Skeletal muscle tissue (tissue), 3 donors: ENCODE measurements at regions not wholly inside any gene's neighbourhood (a gene's known extent, or its start where the extent isn't known, plus 50 kb on each side); places are given as distances from the start of the nearest gene placed in this dataset.

Experiments
- H3K27ac ChIP-seq: one replicate; pipeline ENCODE4 v1.7.0; 2013; ENCODE audit warnings: mild to moderate bottlenecking, low read depth, low read length, inconsistent platforms
- H3K27me3 ChIP-seq, 3 donors: one replicate each; pipeline ENCODE4 v1.7.0; 2013; ENCODE audit warnings: low read length in 3 of 3; ENCODE audit not compliant: control insufficient read depth in 3 of 3, insufficient read depth in 3 of 3
- H3K36me3 ChIP-seq, 3 donors: one replicate each; pipeline ENCODE4 v1.7.0; 2013; ENCODE audit warnings: low read length in 3 of 3; ENCODE audit not compliant: control insufficient read depth in 3 of 3, insufficient read depth in 3 of 3
- H3K4me1 ChIP-seq, 3 donors: one replicate each; pipeline ENCODE4 v1.7.0; 2013; ENCODE audit warnings: low read length in 3 of 3, mild to moderate bottlenecking in 3 of 3; ENCODE audit not compliant: control insufficient read depth in 3 of 3, insufficient read depth in 3 of 3
- H3K4me3 ChIP-seq, 3 donors: one replicate each; pipeline ENCODE4 v1.7.0; 2013; ENCODE audit warnings: low read length in 3 of 3
- H3K9ac ChIP-seq, 3 donors: one replicate each; pipeline ENCODE4 v1.7.0; 2013; ENCODE audit warnings: low read length in 3 of 3, mild to moderate bottlenecking in 3 of 3, moderate library complexity in 2 of 3, low read depth in 1 of 3
- H3K9me3 ChIP-seq, 3 donors: one replicate each; pipeline ENCODE4 v1.7.0; 2013; ENCODE audit warnings: low read length in 3 of 3; ENCODE audit not compliant: control insufficient read depth in 3 of 3
- donor health status: Osteomylitis.

DNA sequence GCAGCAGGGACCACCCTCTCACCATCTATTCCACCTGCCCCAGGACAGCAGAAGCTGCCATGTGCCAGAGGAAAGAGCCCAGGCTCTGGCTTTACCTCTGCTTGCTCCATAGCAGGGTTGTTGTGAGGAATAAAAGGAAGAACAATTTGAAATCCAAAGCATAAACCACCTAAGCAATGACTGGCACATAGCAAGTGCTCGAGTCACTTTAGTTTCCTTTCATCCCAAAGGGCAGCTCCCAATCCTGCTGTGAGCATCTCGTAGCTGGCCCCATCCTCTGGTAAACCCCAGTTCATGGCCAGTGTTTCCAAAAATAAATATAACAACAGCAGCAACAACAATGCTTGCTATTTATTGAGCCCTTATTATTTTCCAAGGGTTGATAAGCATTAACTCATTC is 923.5 kb downstream of the EPHA4 start:
- Histone ChIP-seq H3K4me3 (no peak overlapping the region), H3K4me1 (no peaks in the 10 kb centered on the region)

DNA sequence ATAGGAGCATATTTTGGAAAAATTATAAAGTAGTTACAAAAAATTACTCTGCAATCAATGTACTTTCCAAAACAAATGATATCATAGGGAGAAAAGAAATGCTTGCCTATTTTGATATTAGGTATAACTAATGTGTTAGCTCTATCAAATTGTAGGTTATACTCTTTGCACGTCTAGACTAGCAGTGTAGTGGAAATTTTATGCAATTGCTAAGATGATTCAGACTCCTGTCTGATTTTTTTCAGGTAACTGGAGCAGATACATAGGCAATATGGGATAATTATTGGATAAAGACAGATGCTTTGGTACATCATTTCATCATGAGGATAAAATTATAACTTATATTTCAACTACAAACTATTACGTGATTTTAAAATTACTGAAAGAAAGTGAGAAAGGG is 918.3 kb downstream of the EPHA4 start:
- Histone ChIP-seq H3K27me3 (peaks cover 0 to 2% (median 0%) of the 10 kb centered on the region in 3 donors), H3K4me1 (no peaks in the 10 kb centered on the region), H3K9me3 (no peaks in the 10 kb centered on the region), H3K4me3 (no peak overlapping the region), H3K27ac (no peak overlapping the region), H3K36me3 (no peaks in the 10 kb centered on the region), H3K9ac (no peak overlapping the region)

More for the DNA sequence above, 923.5 kb downstream of the EPHA4 start:
- Histone ChIP-seq H3K9me3 (no peaks in the 10 kb centered on the region), H3K27ac (no peak overlapping the region), H3K9ac (no peak overlapping the region), H3K36me3 (no peaks in the 10 kb centered on the region), H3K27me3 (peaks cover 0 to 2% (median 0%) of the 10 kb centered on the region in 3 donors)

DNA sequence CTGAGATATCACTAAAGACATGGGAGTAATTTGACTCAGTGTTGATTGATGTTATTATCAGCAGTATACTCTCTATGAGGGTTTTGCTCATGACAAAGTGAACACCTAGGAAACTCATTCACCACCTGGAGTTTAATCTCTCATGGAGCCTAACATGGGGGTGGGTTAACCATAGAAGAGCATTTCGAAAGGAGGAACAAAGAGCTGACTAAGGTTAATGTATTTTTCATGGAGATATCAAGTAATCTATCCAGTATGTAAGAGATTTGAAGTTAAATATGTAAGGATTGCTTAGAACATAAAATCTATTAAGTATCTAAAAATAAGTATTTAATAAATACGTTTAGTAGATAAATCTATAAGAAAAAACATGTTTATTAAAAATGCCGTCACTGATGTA is 917.8 kb downstream of the EPHA4 start:
- no peaks in the 10 kb centered on the region for H3K36me3 ChIP-seq
- no peak overlapping the region for H3K4me3 ChIP-seq
- H3K27ac ChIP-seq: no peak overlapping the region
- H3K4me1 ChIP-seq: no peaks in the 10 kb centered on the region
- H3K27me3 ChIP-seq: peaks cover 0 to 2% (median 0%) of the 10 kb centered on the region in 3 donors
- H3K9me3 ChIP-seq: no peaks in the 10 kb centered on the region
- H3K9ac ChIP-seq: no peak overlapping the region

DNA sequence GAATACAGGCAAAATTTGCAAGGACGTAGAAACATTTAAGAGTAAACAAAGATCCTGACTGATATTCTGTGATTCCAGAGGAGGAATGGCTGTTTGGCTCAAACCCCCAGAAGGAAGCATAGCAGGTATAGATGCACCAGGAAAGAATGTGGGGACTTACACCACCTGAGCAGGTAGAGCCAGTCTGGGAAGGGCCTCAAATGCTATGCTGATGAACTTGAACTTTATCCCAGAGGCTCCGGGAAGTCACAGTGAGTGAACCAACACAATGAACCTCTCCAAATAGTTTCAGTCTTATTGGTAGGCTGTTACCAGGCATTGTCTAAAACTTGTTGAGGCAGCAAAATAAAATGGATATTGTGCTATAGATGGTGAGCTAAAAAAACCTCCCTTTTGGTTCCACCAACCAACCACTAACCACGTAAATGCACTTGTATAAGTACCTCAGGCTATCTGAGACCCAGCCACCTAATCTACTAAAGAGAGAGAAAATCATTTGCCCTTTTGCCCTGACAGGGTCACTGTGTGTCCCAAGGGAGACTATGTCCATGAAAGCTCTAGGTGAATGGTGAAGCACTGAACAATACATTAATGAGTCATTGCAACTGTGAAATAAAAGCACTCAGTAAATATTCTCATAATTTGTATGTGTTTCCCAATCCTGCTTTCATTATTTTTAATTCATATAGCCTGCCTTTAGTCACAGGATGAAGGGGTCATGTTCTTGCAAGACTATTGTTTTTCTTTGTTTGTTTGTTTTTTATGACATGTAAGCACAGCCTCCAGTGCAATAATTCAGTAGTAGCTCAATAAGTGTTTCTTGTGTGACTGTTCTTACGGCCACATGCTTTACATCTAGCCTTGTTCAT is 911.6 kb downstream of the EPHA4 start:
- no peak overlapping the region for H3K27ac ChIP-seq
- no peaks in the 10 kb centered on the region for H3K4me1 ChIP-seq
- H3K4me3 ChIP-seq: no peak overlapping the region
- H3K27me3 ChIP-seq: no peaks in the 10 kb centered on the region
- no peaks in the 10 kb centered on the region for H3K36me3 ChIP-seq
- H3K9me3 ChIP-seq: no peaks in the 10 kb centered on the region
- no peak overlapping the region for H3K9ac ChIP-seq

DNA sequence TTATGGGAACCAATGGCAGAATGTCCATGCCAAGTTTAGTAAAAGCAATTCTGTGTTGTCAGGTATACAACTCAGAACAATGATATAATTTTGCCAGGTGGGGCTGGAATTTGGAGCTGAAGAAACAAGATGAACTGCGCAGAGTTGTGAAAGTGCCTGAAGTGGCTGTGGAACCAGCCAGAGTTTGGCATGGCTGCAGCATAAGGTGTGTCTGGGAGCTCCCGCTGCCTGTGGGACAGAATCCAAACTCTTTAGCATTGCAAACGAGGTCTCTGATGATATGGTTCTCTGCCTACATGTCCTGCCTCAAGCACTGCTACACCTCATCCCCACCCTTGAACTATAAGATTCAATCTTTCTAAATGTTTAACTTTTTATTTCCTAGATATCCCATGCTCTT is 909.7 kb downstream of the EPHA4 start:
- H3K27me3 ChIP-seq: no peaks in the 10 kb centered on the region
- no peaks in the 10 kb centered on the region for H3K9me3 ChIP-seq
- H3K9ac ChIP-seq: no peak overlapping the region
- H3K27ac ChIP-seq: no peak overlapping the region
- H3K36me3 ChIP-seq: no peaks in the 10 kb centered on the region
- no peak overlapping the region for H3K4me3 ChIP-seq
- H3K4me1 ChIP-seq: no peaks in the 10 kb centered on the region

DNA sequence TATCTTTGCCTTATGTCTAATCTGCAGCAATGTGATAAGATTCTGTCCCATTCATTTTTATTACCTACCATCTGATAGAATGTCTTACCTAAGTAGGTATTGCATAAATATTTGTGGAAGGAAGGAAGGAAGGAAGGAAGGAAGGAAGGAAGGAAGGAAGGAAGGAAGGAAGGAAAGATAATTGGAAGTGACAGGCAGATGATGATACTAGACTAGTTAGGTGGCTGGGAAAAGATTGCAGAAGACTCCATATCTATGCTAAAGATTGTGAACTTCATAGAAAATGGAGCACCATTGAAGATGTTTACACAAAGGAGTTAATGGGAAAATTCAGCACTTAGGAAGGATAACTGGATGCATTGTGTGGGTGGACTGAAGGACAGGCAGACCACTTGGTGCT is 909.0 kb downstream of the EPHA4 start:
- Histone ChIP-seq H3K9ac (no peak overlapping the region), H3K4me3 (no peak overlapping the region), H3K9me3 (no peaks in the 10 kb centered on the region), H3K36me3 (no peaks in the 10 kb centered on the region), H3K4me1 (no peaks in the 10 kb centered on the region), H3K27ac (no peak overlapping the region), H3K27me3 (no peaks in the 10 kb centered on the region)

DNA sequence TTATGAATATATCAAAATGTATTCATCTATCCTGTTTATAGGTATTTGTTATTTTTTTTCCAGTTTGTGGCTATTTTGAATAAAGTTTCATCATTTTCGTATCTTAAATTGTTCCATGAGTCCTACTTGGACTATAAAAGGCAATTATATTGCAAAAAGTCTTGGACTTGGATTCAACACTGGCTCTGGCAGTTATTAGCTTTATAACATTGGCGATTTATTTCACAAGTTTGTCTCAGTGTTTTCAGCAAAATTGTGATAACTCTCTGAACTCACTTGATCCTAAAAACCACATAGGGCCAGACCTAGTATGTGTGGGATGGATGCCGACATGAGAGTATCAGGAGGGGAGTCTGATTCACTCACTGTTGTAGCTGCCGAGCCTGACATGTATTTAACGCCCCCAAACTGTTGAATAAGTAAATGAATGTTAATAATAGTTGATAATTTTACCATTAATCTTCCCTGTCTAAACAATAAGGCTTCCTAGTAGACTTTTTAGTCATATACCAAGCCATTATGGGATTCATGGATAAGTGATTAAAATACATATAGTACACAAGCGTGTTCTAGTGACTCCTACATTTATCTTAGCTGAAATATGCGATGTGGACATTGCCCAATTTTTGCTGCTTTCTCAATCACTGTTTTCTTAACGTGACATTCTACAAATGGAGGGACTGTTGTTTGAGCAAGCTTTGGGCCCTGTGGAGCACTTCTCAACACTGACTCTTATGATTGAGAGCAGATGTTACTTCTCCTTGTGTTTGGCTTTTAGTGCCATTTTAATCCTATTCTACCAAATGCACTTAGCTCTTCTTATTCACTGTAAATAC is 907.6 kb downstream of the EPHA4 start:
- H3K4me3 ChIP-seq: no peak overlapping the region
- no peaks in the 10 kb centered on the region for H3K4me1 ChIP-seq
- no peaks in the 10 kb centered on the region for H3K9me3 ChIP-seq
- H3K9ac ChIP-seq: no peak overlapping the region
- H3K36me3 ChIP-seq: no peaks in the 10 kb centered on the region
- H3K27ac ChIP-seq: no peak overlapping the region
- no peaks in the 10 kb centered on the region for H3K27me3 ChIP-seq

DNA sequence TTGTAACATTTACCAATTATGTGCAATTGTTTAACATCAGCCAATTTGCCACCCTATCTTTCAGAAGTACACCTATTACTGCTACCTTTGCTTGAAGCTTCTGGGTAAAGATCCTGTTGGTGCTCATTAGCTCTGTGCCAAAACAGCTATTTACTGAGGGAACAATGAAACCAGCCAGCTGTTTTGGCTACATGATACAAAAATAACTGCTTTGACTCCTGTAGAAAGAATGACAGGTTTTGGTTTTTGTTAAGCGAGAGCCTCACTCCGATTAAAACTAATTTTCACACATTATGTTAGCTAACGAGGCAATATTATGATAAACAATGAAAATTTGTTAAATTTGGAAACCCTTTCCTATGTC is 907.0 kb downstream of the EPHA4 start:
- Histone ChIP-seq H3K36me3 (no peaks in the 10 kb centered on the region), H3K9me3 (no peaks in the 10 kb centered on the region), H3K27ac (no peak overlapping the region), H3K9ac (no peak overlapping the region), H3K27me3 (no peaks in the 10 kb centered on the region), H3K4me1 (no peaks in the 10 kb centered on the region), H3K4me3 (no peak overlapping the region)

DNA sequence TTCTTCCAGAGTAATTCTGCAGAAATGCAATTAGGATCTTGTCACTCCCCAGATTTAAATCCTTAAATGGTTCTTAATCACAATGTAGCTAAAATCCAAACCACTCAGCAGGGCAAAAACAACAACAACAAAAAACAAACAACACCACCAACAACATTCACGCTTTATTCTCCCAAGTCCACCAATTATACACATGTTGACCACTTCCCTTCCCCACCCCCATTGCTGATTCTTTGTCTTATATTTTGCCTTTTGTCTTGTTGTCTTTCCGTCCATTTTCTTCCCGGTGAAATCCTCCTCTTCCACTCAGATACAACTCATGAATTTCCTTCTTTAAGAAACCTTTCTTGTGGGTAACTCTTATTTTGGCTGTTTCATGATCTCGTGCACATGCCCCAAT is 902.8 kb downstream of the EPHA4 start:
- no peaks in the 10 kb centered on the region for H3K36me3 ChIP-seq
- no peak overlapping the region for H3K4me3 ChIP-seq
- H3K27me3 ChIP-seq: no peaks in the 10 kb centered on the region
- H3K27ac ChIP-seq: no peak overlapping the region
- H3K9me3 ChIP-seq: no peaks in the 10 kb centered on the region
- H3K4me1 ChIP-seq: no peaks in the 10 kb centered on the region
- no peak overlapping the region for H3K9ac ChIP-seq

DNA sequence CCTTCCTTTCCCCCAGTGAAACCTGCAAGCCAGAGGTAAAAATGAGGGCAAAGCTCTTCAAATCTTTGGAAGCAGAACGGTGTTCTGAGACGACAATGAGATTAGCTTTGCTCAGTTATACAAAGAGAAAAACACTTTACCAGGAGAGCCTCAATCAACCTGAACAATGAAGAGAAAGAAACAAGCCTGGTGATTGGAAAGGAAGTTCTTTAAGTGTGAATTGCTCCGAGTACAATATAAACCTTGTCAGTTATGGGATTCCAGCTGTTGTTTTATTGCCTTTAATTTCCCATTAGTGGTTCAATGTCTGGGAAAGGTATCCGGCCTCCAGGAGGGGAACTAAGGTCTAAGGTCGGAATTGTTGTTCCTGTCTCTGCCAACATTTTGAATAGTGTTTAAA is 901.6 kb downstream of the EPHA4 start:
- Histone ChIP-seq H3K27ac (no peak overlapping the region), H3K9ac (no peak overlapping the region)

More for the DNA sequence above, 901.6 kb downstream of the EPHA4 start:
- Histone ChIP-seq H3K9me3 (no peaks in the 10 kb centered on the region), H3K4me1 (no peaks in the 10 kb centered on the region), H3K36me3 (no peaks in the 10 kb centered on the region), H3K27me3 (no peaks in the 10 kb centered on the region), H3K4me3 (no peak overlapping the region)
